ENCODE measurements at regions not wholly inside any gene's neighbourhood (a gene's known extent, or its start where the extent isn't known, plus 50 kb on each side); places are given as distances from the start of the nearest gene placed in this dataset.

- no peak for DNase-seq
Measured at GRCh38 chr6:148182378-148182777, 160.3 kb upstream of the SASH1 start.

- no peak for DNase-seq
Measured at GRCh38 chr6:148183776-148184175, 158.9 kb upstream of the SASH1 start.

GRCh38 chr6:148186916-148187315 is 155.7 kb upstream of the SASH1 start:
- DNase-seq, result no peak

GRCh38 chr6:148192310-148192709 is 150.3 kb upstream of the SASH1 start:
- DNase-seq, result no peak

- no peak for DNase-seq
Measured at GRCh38 chr6:148193063-148193680, 149.5 kb upstream of the SASH1 start.

- no peak for DNase-seq
Measured at GRCh38 chr6:148195511-148195910, 147.1 kb upstream of the SASH1 start.

- DNase-seq, result no peak
Measured at GRCh38 chr6:148199584-148199983, 143.1 kb upstream of the SASH1 start.

GRCh38 chr6:148200293-148200692 is 142.3 kb upstream of the SASH1 start:
- DNase-seq, result no peak

GRCh38 chr6:148200781-148201180 is 141.9 kb upstream of the SASH1 start:
- no peak for DNase-seq

- DNase-seq, result no peak
Measured at GRCh38 chr6:148203281-148203925, 139.2 kb upstream of the SASH1 start.

GRCh38 chr6:148203970-148204369 is 138.7 kb upstream of the SASH1 start:
- DNase-seq, result peak in 5 of 6 experiments; percentile 10 to 76 (median 70)

- DNase-seq, result no peak
Measured at GRCh38 chr6:148208298-148208697, 134.3 kb upstream of the SASH1 start.

GRCh38 chr6:148211777-148212324 is 130.8 kb upstream of the SASH1 start:
- no peak for DNase-seq

- no peak for DNase-seq
Measured at GRCh38 chr6:148212366-148212765, 130.3 kb upstream of the SASH1 start.

GRCh38 chr6:148213366-148213765 is 129.3 kb upstream of the SASH1 start:
- no peak for DNase-seq

- DNase-seq, result no peak
Measured at GRCh38 chr6:148214667-148215066, 128.0 kb upstream of the SASH1 start.

- no peak for DNase-seq
Measured at GRCh38 chr6:148217051-148217450, 125.6 kb upstream of the SASH1 start.

GRCh38 chr6:148217921-148218320 is 124.7 kb upstream of the SASH1 start:
- DNase-seq, result no peak

- DNase-seq, result no peak
Measured at GRCh38 chr6:148218542-148219258, 123.9 kb upstream of the SASH1 start.

- DNase-seq, result no peak
Measured at GRCh38 chr6:148221196-148221979, 121.2 kb upstream of the SASH1 start.

- DNase-seq, result no peak
Measured at GRCh38 chr6:148222376-148222775, 120.3 kb upstream of the SASH1 start.

GRCh38 chr6:148222846-148223245 is 119.8 kb upstream of the SASH1 start:
- DNase-seq, result no peak

- DNase-seq, result no peak
Measured at GRCh38 chr6:148223424-148223842, 119.2 kb upstream of the SASH1 start.
